Breast epithelium (tissue), 3 donors: ENCODE measurements at regions not wholly inside any gene's neighbourhood (a gene's known extent, or its start where the extent isn't known, plus 50 kb on each side); places are given as distances from the start of the nearest gene placed in this dataset.

Experiments used
- CTCF ChIP-seq, 3 donors: fragments of 450-650 bp; IDR thresholded peaks; one replicate each; pipeline ENCODE4 v1.5.1; 2016 to 2017; ENCODE audit warnings: antibody characterized with exemption in 3 of 3, mild to moderate bottlenecking in 3 of 3, moderate library complexity in 3 of 3
- POLR2A ChIP-seq: fragments of 450-650 bp; IDR thresholded peaks from one replicate; pipeline ENCODE4 v1.6.1; 2016; ENCODE audit warnings: antibody characterized with exemption, mild to moderate bottlenecking, moderate library complexity
- POLR2AphosphoS5 ChIP-seq, 3 donors: sonication (generic); formaldehyde crosslinking; IDR thresholded peaks; one replicate each; pipeline ENCODE4 v1.6.1; 2017; ENCODE audit warnings: antibody characterized with exemption in 3 of 3

DNA sequence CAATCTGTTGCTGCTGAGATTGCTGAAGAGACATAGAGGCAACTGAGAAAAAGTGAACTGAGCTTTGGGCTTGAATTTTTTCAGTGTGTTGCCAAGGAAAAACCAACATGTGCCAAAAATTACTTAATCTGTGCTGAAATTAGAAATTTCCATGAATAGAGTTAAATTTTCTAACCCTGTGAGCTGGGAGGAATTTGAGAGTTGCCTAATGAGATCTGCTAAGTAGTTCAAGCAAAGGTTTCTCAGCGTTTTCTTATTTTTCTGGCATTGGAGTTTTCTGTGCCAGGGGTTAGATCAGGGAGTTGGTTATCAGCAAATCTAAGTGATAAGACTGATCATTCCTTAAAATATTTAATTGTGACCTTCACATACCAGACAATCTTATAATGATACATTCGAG, 457.5 kb upstream of the GNPDA2 start:
- no peak for TF ChIP-seq CTCF (IDR thresholded peaks at IDR 0.05)
- no peak for TF ChIP-seq POLR2AphosphoS5 (IDR thresholded peaks at IDR 0.05)
- TF ChIP-seq POLR2A = no peak
